ENCODE measurements at regions not wholly inside any gene's neighbourhood (a gene's known extent, or its start where the extent isn't known, plus 50 kb on each side); places are given as distances from the start of the nearest gene placed in this dataset.

DNA sequence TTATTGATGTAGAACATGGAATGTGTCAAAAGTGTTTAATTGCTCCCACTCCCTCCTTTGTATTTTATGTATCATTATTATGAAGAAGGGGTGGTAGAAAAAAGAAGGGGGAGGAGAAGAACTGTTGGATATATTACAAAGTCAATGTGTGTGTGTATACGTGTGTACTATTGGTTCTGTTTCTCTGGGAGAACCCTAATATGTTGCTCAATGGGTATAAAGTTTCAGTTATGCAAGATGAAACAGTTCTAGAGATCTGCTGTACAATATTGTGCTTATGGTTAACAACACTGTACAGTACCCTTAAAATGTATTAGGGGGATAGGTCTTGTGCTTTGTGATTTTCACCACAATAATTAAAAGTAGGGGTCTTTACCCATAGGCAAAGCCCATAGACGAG lies 58.1 kb upstream of the ZC3H15 start:
- no peak for TF ChIP-seq CTCF (IDR thresholded peaks at IDR 0.05)
- no peak for TF ChIP-seq POLR2AphosphoS5 (IDR thresholded peaks at IDR 0.05)
